Heart left ventricle (tissue), 16 donors: ENCODE measurements at regions not wholly inside any gene's neighbourhood (a gene's known extent, or its start where the extent isn't known, plus 50 kb on each side); places are given as distances from the start of the nearest gene placed in this dataset.

Source experiments
- ATAC-seq, 4 donors: fragments of 200-7000 bp; cut with Tn5 transposase; one replicate each; pipeline ENCODE4 v1.9.1; 2020 to 2022; ENCODE audit warnings: moderate library complexity in 4 of 4, mild to moderate bottlenecking in 3 of 4, moderate number of reproducible peaks in 1 of 4
- DNase-seq, 5 donors: peaks; one replicate each; pipeline ENCODE4 v3.0.0-alpha.2; 2020
- H3K27ac ChIP-seq, 12 donors: fragments of 200-600 bp; sonication (generic) in 4 of 12; one replicate each; pipeline versions ENCODE4 v1.5.0 to v1.8.0; 2016 to 2022; ENCODE audit warnings: mild to moderate bottlenecking in 2 of 12
- H3K27me3 ChIP-seq, 9 donors: fragments of 200-600 bp; sonication (generic) in 2 of 9; one replicate each; pipeline versions ENCODE4 v1.5.1 to v1.8.0; 2016 to 2022; ENCODE audit warnings: mild to moderate bottlenecking in 3 of 9
- H3K36me3 ChIP-seq, 9 donors: fragments of 200-600 bp; sonication (generic) in 2 of 9; one replicate each; pipeline versions ENCODE4 v1.5.0 to v1.8.0; 2018 to 2022; ENCODE audit warnings: mild to moderate bottlenecking in 2 of 9
- H3K4me1 ChIP-seq, 12 donors: fragments of 200-600 bp; sonication (generic) in 4 of 12; one replicate each; pipeline versions ENCODE4 v1.5.0 to v1.8.0; 2016 to 2022; ENCODE audit warnings: mild to moderate bottlenecking in 3 of 12
- H3K4me3 ChIP-seq, 12 donors: fragments of 200-600 bp; sonication (generic) in 4 of 12; one replicate each; pipeline versions ENCODE4 v1.5.0 to v1.8.0; 2017 to 2022; ENCODE audit warnings: mild to moderate bottlenecking in 9 of 12, moderate library complexity in 4 of 12
- H3K9me3 ChIP-seq, 12 donors: fragments of 200-600 bp; sonication (generic) in 4 of 12; one replicate each; pipeline versions ENCODE4 v1.5.0 to v1.8.0; 2016 to 2022; ENCODE audit warnings: mild to moderate bottlenecking in 1 of 12
- CTCF ChIP-seq, 12 donors: fragments of 200-600 bp; sonication (generic) in 4 of 12; IDR thresholded peaks; one replicate each; pipeline versions ENCODE4 v1.5.0 to v1.8.0; 2018 to 2022; ENCODE audit warnings: antibody characterized with exemption in 12 of 12, mild to moderate bottlenecking in 5 of 12
- POLR2A ChIP-seq, 2 donors: fragments of 450-650 bp; IDR thresholded peaks; one replicate each; pipeline ENCODE4 v1.6.1; 2017; ENCODE audit warnings: antibody characterized with exemption in 2 of 2, mild to moderate bottlenecking in 2 of 2, moderate library complexity in 2 of 2
- WGBS, 4 donors: extraction: QIAGEN DNeasy Blood & Tissue Kit in 2 of 4; methylation state at CpG; one replicate each; pipeline versions ENCODE4 v1.1.5 to v1.1.7; 2013 to 2018; 5-methylcytosine and 5-hydroxymethylcytosine counted together
- intact Hi-C, 10 donors: fragments of 100-400 bp; cut with DNase I; formaldehyde crosslinking; loops; one replicate each; pipeline versions ENCODE4 v1.11.1 to v1.14.2; 2022
- donor health status: ischemic (EF 13 %, LVEDD 7.1; RV severe dilation, severe dysfunction).
- donor health status: healthy with polysubstance abuse.
- donor health status: DM: no; HTN: yes; CAD: no.
- donor health status: DM: no; HTN: no; CAD: no.
- donor health status: ischemic (EF 25% LVEDD 6.9; RV normal size, moderate dysfunction).
- donor health status: ischemic (EF 25% LVEDD 5.7; RV mildly dilated, moderate dysfunction).
- donor health status: healthy.
- donor health status: DM: yes; HTN: yes; CAD: no.
- donor health status: ischemic (EF 35%, LVEDD 5.7; RV mildly dilated, moderate dysfunction).
- donor health status: nonischemic (EF 11% LVEDD 7.7; RV severe dilation, severe dysfunction).
- donor health status: DM: yes; HTN: yes; CAD: no.
- donor health status: PGD.
- donor health status: ischemic (EF 29% LVEDD 5.4; RV normal size, mild dysfunction).
- donor health status: nonischemic (EF 23%, LVEDD 6.1; RV moderate dilation, normal function).

GRCh38 chr17:71004413-71004812 lies 835.1 kb downstream of the KCNJ2 start:
- Histone ChIP-seq H3K36me3 (no peaks in the 10 kb centered on the region), H3K27ac (no peak overlapping the region), H3K4me3 (no peak overlapping the region), H3K9me3 (no peaks in the 10 kb centered on the region), H3K27me3 (peaks cover 0 to 7% (median 0%) of the 10 kb centered on the region in 9 donors), H3K4me1 (no peaks in the 10 kb centered on the region)
- 80 to 83% (median 82%) methylated on average over 6 of the region's 6 CpGs for WGBS, 4 donors
- intact Hi-C loops, result no loop called here
- ATAC-seq (no peak), DNase-seq (no peak)
- TF ChIP-seq CTCF (IDR thresholded peaks at IDR 0.05) (no peak), POLR2A (IDR thresholded peaks at IDR 0.05) (no peak)

- Histone ChIP-seq H3K4me1 (no peaks in the 10 kb centered on the region), H3K36me3 (no peaks in the 10 kb centered on the region), H3K9me3 (no peaks in the 10 kb centered on the region), H3K27me3 (no peaks in the 10 kb centered on the region), H3K27ac (no peak overlapping the region), H3K4me3 (no peak overlapping the region)
- 32 to 35% (median 34%) methylated on average over 4 of the region's 4 CpGs for WGBS, 4 donors
- ATAC-seq, result no peak
- intact Hi-C loops, result no loop called here
- no peak for TF ChIP-seq CTCF (IDR thresholded peaks at IDR 0.05)
- TF ChIP-seq POLR2A (IDR thresholded peaks at IDR 0.05), result no peak
- no peak for DNase-seq
Observed at GRCh38 chr17:71011391-71011790, 842.1 kb downstream of the KCNJ2 start.

- Histone ChIP-seq H3K9me3 (no peaks in the 10 kb centered on the region), H3K4me1 (no peaks in the 10 kb centered on the region), H3K27me3 (no peaks in the 10 kb centered on the region), H3K27ac (no peak overlapping the region), H3K36me3 (no peaks in the 10 kb centered on the region), H3K4me3 (no peak overlapping the region)
- TF ChIP-seq CTCF (IDR thresholded peaks at IDR 0.05), result no peak
- no peak for TF ChIP-seq POLR2A (IDR thresholded peaks at IDR 0.05)
- DNase-seq, result no peak
- ATAC-seq, result no peak
- WGBS, 4 donors, result 91 to 100% (median 98%) methylated on average over 1 of the region's 1 CpG
- intact Hi-C loops, result no loop called here
Observed at GRCh38 chr17:71019699-71020098, 850.4 kb downstream of the KCNJ2 start.

- no peak overlapping the region for H3K27ac ChIP-seq
- H3K36me3 ChIP-seq, result no peaks in the 10 kb centered on the region
- ATAC-seq (no peak), DNase-seq (no peak)
- no peaks in the 10 kb centered on the region for H3K27me3 ChIP-seq
- H3K9me3 ChIP-seq, result no peaks in the 10 kb centered on the region
- 32 to 50% (median 42%) methylated on average over 3 of the region's 3 CpGs for WGBS, 4 donors
- no peaks in the 10 kb centered on the region for H3K4me1 ChIP-seq
- no peak overlapping the region for H3K4me3 ChIP-seq
- no peak for TF ChIP-seq CTCF (IDR thresholded peaks at IDR 0.05)
- TF ChIP-seq POLR2A (IDR thresholded peaks at IDR 0.05), result no peak
- intact Hi-C loops, result no loop called here
Observed at GRCh38 chr17:71022758-71023157, 853.4 kb downstream of the KCNJ2 start.
